Midbrain (tissue), 1 donor: ENCODE measurements at regions not wholly inside any gene's neighbourhood (a gene's known extent, or its start where the extent isn't known, plus 50 kb on each side); places are given as distances from the start of the nearest gene placed in this dataset.
"Not testable (repeated sequence)": the region's sequence is repeated elsewhere in the genome, so short reads cannot be mapped to it uniquely, and the experiment has no call there.

Experiments used
- DNase-seq: peaks from one replicate; lab custom pipeline; 2025; lab: John Stamatoyannopoulos, UW

- no peak for DNase-seq
These were observed 270.0 kb upstream of the PROK2 start for GRCh38 chr3:72054976-72055375.

DNA sequence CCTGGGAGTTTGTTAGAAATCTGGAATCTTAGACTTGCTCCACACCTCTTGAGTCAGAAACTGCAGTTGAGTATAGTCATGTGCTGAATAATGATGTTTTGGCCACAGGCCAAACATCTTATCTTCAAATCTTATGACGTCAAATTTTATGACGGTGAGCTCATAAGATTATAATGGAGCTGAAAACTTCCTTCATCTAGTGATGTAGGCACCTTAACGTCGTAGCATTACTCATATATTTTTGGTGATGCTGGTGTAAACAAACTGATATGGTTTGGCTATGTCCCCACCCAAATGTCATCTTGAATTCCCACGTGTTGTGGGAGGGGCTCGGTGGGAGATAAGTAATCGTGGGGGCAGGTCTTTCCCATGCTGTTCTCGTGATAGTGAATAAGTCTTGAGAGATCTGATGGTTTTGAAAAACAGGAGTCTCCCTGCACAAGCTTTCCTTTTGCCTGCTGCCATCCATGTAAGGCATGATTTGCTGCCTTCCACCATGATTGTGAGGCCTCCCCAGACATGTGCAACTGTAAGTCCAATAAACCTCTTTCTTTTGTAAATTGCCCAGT lies 268.0 kb upstream of the PROK2 start:
- no peak for DNase-seq

GRCh38 chr3:72050771-72051170 lies 265.8 kb upstream of the PROK2 start:
- no peak for DNase-seq

DNA sequence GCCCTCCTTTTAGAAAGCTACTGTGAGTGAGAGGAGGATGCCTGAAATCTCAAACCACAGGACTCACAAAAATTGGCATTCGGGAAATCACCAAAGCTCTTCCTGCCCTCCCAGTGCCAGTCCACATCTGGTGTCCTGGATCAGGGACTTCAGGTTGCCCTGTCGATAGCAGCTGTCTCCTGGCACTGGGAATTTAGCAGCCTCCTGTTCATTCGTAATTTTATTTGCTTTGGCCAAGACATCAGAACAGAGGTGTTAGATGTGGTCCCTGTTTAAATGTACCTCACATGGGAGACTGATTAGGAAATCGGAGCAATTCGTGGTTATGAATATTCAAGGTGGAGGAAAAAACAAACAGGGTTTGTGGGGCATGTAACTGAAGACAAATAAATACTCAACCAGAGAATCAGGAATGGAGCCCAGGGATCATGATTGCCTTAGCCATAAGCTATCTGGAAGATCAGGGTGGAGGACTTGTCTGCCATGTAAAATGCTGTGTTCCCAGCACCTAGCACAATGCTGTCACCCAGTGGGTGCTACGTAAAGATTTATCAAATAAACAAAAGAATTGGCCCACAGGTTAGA lies 265.2 kb upstream of the PROK2 start:
- no peak for DNase-seq

DNA sequence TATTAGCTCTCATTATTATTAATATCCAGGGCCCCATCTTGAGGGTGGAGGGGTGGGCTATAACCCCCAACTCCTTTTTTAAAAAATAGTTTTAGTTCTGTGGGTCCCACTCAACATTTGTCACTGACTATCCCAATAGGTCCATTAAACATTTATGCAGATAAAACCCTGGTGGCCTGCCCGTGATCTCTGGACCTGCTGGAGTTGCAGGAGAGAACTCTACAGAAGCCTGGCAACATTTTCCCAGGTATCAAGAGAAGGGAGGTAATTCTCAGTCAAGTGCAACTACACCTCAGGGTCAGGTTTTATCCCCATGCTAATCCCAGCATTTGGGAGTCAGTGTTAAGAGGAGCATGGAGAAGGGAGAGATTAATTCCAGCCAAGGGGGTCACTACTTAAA lies 264.4 kb upstream of the PROK2 start:
- DNase-seq, result no peak

DNA sequence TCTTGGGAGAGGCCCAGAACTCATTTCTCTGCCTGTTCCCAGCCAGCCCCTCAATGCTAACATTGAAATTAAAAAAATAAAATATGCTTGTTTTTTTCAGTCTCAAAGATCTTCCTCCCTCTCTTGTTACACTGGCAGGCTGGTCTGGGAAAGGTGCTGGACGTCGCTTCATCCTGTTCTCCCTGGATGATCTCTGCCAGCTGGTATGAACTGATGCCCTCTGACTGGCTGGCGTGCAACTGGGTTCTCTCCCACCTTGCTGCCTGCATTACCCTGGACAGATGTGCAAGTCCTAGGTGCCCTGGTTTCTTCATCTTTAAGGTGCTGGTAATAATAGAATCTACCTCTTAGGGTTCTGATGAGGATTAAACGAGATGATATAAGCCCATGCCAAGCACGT lies 263.9 kb upstream of the PROK2 start:
- DNase-seq, result no peak

DNA sequence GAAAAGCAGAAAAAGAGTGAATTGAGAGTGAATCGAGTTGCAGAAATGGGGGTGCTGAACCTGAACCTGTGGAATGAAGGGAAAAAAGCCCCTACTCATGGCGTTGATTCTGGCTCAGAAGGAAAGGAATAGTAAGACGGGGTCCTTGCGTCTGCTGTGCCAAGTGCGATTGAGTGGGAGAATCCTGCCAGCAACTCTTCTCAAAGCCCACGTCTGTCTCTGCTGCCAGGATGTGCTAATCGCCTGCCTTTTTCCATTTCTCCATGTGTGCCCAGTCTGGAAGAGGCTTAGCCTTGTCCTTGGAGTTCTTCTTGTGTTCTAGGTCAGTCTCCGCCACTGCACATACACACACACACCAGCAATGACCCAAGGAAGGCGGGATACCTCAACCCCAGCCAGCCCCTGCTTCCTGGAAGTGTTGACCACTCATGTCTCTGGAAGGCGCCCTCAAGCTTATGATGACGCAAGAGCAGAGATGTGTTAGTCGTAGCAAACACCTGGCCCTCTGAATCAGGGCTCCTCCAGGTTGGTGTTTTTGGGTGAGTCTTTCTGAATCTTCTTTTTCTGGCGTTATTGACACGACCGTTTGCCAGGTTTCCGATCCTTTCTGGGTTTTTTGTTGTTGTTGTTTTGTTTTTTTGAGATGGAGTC lies 262.4 kb upstream of the PROK2 start:
- DNase-seq, result no peak

DNA sequence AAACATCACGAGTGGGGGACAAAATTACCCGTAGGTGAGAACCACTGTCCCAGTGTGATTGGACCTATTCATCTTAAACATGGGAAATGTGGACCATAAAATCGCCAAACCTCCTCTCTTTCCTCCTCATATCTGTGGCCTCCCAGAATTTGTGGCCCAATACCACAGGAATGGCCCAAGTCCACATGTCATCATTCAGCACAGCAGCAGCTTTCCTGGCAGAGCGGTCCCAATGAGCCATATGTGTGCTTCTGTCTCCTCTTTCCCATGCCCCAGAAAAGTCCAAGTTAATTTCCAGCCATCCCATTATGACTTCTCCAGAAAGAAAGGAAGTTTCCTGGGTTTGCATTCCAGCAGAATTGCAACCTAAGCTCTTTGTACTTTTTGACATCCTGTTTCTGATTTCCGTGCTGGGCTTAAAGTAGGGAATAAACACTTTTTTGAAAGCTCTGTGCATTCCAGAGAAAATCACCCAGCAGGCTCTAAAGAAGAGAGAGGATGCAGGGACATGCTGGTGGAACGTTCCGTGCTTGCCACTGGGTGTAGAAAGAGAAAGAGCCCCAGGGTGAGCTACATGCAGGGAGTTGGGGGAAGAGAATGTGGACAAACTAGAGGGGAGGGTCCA lies 259.4 kb upstream of the PROK2 start:
- DNase-seq, result no peak

DNA sequence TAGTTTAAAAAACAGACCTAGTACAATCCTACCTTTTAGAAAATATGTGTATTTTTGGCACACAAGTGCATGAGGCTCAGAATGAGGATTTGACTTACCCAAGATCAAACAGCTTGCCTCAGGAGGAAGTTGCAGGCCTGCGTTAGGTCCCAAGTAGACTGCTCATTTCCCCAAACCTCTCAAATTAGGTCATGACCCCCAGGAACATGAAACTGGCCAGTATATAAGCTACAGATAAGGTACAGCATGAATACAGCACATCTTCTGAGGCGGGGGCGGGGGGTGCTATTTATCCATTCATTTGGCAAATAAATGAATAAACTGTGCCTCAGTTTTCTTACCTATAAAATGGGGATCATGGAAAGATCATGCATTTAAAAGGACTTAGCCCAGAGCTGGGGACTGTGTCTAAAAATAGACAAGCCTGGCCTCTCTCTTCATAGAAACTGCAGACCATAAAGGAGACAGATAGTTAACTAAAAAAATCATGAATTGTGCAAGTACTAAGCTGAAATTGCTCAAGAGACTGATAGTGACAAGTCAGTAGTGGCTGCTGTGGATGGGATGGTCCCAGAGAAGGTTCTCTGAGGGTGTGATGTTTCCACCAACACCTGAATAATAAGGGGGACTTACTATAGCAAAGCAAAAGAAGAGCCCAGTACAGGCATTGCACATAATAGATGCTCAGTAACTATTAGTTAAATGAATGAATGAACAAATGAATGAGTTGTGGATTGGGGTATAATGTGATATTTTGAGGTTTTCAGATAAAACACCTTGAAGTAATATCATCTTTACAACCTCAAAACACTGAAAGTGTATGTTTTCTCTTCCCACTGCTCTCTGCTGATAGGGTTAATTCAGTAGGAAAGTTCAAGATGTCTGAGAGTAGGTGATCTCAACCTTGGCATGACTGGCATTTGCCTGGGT lies 258.5 kb upstream of the PROK2 start:
- no peak for DNase-seq

DNA sequence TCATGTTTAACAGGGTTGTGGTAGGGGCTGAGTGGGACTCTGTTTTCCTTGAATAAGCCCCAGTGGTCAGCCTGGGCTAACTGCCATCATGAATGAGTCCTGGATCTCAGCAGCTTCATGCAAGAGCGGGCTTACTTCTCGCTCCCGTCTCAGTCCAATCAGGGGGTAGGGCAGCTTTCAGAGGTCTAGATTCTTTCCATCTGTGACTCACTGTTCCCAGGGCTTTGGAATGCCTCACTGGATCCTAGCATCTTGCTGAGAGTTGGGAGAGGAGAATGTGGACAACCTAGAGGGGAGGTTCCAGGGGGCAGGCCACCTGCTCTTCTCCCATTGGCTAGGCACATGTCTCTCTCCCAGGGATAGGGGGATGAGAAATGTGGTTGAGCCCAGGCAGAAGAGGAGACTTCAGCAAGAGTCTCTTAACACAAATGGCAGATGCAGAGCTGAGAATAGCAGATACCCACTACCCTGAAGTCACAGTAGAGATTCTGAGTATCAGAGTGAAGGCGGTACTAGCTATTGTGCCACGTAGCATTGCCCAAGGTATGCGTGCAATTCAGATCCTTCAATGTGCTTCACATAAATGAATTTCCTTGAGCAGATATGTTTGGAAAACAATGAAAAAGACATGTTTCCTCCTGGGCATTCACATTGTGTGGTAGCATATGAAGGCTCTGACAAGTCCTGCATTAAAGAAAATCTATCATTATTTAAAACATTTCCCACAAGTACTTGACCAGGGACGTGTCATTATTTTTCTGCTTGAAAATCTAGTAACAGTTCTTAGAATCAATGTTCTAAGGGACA lies 257.7 kb upstream of the PROK2 start:
- DNase-seq, result no peak

DNA sequence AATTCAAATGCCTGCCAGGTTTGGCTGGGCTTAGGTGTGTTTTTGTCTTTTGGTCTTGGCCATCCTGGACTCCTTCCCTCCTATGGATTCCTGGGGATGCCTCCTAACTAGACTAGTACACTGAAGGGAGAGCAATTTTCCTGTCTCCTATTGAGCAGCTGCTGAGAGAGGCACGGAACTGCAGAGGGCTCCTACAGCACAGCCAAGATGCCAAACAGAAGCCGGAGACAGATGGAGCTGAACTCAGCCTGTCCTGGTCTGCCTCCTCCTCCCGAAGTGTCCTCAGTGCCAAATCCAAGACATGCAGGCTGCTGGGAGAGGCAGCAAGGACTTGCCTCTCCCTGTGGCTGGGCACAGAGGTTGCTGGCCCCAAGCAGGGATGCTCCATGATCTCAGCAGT lies 256.6 kb upstream of the PROK2 start:
- DNase-seq, result peak; percentile 44

DNA sequence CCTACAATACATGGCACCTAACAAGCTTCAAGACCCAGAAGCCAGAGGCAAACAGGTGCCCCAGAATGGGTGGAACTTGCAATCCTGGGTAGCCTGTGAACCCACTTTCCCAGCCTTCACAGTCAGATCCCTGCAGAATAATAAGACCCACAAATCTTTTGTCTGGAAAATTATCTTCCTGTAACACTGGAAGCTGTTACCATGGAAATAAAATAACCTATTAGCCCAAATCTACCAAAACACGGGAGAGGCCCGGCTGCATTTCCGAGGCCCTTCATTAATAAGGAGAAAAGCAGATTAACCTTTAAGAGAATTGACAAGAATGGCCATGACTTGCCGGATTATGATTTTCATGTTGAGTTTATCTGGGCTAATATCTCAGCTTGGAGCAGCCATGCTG lies 256.1 kb upstream of the PROK2 start:
- DNase-seq, result no peak

DNA sequence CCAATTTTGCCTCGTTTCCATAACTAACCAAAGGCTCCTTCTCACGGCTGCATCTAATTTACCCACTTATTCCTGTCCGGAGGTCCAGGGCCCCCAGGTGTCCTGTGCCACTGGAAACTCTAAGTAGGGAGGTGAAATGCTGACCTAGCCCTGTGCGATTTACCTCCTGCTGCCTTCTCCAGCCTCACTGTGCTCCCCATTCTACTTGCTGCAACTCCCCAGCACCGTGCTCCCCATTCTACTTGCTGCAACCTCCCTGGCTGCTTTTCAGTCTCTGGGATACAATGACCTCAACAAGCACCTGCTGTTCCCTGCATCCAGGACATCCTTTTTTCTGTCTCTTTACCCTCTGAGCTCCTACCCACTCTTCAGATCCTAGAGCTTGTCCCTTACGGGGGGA lies 254.7 kb upstream of the PROK2 start:
- no peak for DNase-seq

- no peak for DNase-seq
These were observed 252.0 kb upstream of the PROK2 start for GRCh38 chr3:72036899-72037298.

DNA sequence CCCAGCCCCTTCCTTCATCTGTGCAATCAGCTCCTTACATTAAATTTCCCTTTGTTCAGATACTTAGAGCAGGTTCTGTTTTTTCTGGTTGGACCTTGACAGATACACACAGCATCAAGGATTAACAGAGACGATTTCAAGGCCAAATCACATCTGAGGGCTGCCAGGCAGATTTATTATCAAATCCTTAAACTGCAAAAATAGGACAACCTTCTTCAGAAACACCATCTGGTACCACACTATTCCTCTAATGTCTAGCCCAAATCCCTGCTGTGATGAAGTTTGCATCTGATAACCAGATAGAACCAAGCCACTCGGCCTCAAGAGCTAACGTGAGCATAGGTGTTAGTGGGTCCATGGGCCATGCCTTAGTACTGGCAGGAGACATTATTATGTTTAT lies 250.7 kb upstream of the PROK2 start:
- no peak for DNase-seq

DNA sequence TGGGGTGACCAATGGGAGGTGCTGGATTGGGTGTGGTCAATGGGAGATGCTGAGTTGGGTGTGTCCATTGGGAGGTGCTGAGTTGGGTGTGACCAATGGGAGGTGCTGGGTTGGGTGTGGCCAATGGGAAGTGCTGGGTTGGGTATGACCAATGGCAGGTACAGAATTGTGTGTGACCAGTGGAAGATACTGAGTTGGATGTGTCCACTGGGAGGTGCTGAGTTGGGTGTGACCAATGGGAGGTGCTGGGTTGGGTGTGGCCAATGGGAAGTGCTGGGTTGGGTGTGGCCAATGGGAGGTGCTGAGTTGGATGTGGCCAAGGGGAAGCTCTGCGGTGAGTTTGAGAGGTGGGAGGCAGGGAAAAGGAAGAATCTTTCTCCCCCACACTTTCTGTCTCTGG lies 250.0 kb upstream of the PROK2 start:
- no peak for DNase-seq

- DNase-seq, result no peak
These were observed 248.9 kb upstream of the PROK2 start for GRCh38 chr3:72033666-72034428.

GRCh38 chr3:72032441-72033135 lies 247.6 kb upstream of the PROK2 start:
- DNase-seq, result no peak

- DNase-seq, result no peak
These were observed 246.6 kb upstream of the PROK2 start for GRCh38 chr3:72031581-72031980.

GRCh38 chr3:72030296-72030695 lies 245.3 kb upstream of the PROK2 start:
- not testable (repeated sequence) for DNase-seq
